Nephron (organoid): ENCODE measurements at regions not wholly inside any gene's neighbourhood (a gene's known extent, or its start where the extent isn't known, plus 50 kb on each side); places are given as distances from the start of the nearest gene placed in this dataset.

Source experiments
- H3K27ac Mint-ChIP-seq, 3 experiments: 2 replicates each; pipeline ENCODE4 v1.8.0; 2020; ENCODE audit warnings: mixed read lengths in 3 of 3, mild to moderate bottlenecking in 2 of 3, moderate library complexity in 1 of 3
- H3K27me3 Mint-ChIP-seq: 2 replicates; pipeline ENCODE4 v1.8.0; 2021; ENCODE audit warnings: low read depth, mild to moderate bottlenecking, moderate library complexity, mixed read lengths
- H3K36me3 Mint-ChIP-seq: 2 replicates; pipeline ENCODE4 v1.8.0; 2020; ENCODE audit warnings: low read depth, mixed read lengths
- H3K4me1 Mint-ChIP-seq: 2 replicates; pipeline ENCODE4 v1.8.0; 2020; ENCODE audit warnings: mixed read lengths
- H3K4me3 Mint-ChIP-seq, 3 experiments: 2 replicates each; pipeline ENCODE4 v1.8.0; 2020; ENCODE audit warnings: mild to moderate bottlenecking in 3 of 3, mixed read lengths in 3 of 3, moderate library complexity in 2 of 3
- H3K9me3 Mint-ChIP-seq: 2 replicates; pipeline ENCODE4 v1.8.0; 2020; ENCODE audit warnings: mixed read lengths
- CTCF ChIP-seq, 3 experiments: fragments of 200-600 bp; sonication (generic); IDR thresholded peaks; one replicate each; pipeline ENCODE4 v1.5.0; 2021; ENCODE audit warnings: antibody characterized with exemption in 3 of 3; ENCODE audit not compliant: unreplicated experiment in 3 of 3

DNA sequence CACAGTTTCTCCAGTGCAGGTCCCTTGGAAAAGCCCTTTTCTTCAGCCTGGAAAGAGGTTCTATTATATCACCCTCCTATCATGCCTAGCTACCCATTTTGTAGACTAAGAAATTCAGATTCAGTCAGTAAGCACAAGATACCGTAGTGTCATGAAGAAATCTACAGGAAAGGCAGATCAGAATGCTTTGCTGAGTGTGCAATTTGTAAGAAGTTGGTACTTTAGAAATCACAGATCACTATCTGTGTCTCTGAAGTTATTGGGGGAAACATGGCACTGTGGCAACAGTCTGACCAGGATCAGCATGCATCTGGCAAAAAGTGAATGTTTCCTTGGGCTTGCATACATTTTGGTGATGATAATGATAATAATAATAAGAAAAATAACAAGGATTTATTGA lies 531.8 kb downstream of the EPHB1 start:
- Mint-ChIP-seq H3K27me3 (peaks cover 13% of the 10 kb centered on the region), H3K27ac (no peak overlapping the region), H3K36me3 (no peaks in the 10 kb centered on the region), H3K4me1 (peaks cover 18% of the 10 kb centered on the region), H3K4me3 (no peak overlapping the region), H3K9me3 (no peaks in the 10 kb centered on the region)
- TF ChIP-seq CTCF (IDR thresholded peaks at IDR 0.05; ENCODE audit: unreplicated experiment in 3 of 3), result no peak

- H3K4me3 Mint-ChIP-seq, result no peak overlapping the region
- no peaks in the 10 kb centered on the region for H3K9me3 Mint-ChIP-seq
- no peak for TF ChIP-seq CTCF (IDR thresholded peaks at IDR 0.05; ENCODE audit: unreplicated experiment in 3 of 3)
- no peak overlapping the region for H3K27ac Mint-ChIP-seq
- H3K27me3 Mint-ChIP-seq, result peaks cover 13% of the 10 kb centered on the region
- no peaks in the 10 kb centered on the region for H3K36me3 Mint-ChIP-seq
- H3K4me1 Mint-ChIP-seq, result peaks cover 18% of the 10 kb centered on the region
Observed at GRCh38 chr3:135328036-135328435, 533.0 kb downstream of the EPHB1 start.

DNA sequence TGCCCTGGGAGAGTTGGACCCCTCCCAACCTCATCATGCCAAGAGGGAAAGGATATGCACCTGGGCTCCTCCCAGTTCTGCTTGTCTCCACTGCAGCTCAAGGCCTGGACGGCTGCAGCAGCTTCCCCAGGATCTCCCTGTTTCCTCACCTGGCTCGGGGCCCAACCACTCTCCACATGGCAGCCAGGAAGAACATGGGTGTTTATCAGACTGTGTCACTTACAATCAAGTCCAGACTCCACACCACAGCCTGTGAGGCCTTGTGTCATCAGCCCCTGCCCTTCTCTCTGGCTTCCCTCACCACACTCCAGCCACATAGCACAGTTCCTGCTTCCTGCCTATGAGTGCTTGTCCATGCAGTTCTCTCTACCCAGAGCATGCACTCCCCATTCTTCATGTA lies 534.4 kb downstream of the EPHB1 start:
- Mint-ChIP-seq H3K9me3 (no peaks in the 10 kb centered on the region), H3K36me3 (no peaks in the 10 kb centered on the region), H3K4me3 (no peak overlapping the region), H3K27ac (no peak overlapping the region), H3K4me1 (peaks cover 13% of the 10 kb centered on the region), H3K27me3 (peaks cover 9% of the 10 kb centered on the region)
- no peak for TF ChIP-seq CTCF (IDR thresholded peaks at IDR 0.05; ENCODE audit: unreplicated experiment in 3 of 3)

GRCh38 chr3:135337192-135337591 lies 542.1 kb downstream of the EPHB1 start:
- Mint-ChIP-seq H3K9me3 (peaks cover 7% of the 10 kb centered on the region), H3K27ac (no peak overlapping the region), H3K4me1 (peaks cover 6% of the 10 kb centered on the region), H3K36me3 (no peaks in the 10 kb centered on the region), H3K4me3 (no peak overlapping the region), H3K27me3 (no peaks in the 10 kb centered on the region)
- TF ChIP-seq CTCF (IDR thresholded peaks at IDR 0.05; ENCODE audit: unreplicated experiment in 3 of 3), result no peak

GRCh38 chr3:135348690-135349089 lies 553.6 kb downstream of the EPHB1 start:
- H3K36me3 Mint-ChIP-seq, result no peaks in the 10 kb centered on the region
- no peak overlapping the region for H3K4me3 Mint-ChIP-seq
- H3K27ac Mint-ChIP-seq, result no peak overlapping the region
- peaks cover 7% of the 10 kb centered on the region for H3K27me3 Mint-ChIP-seq
- H3K9me3 Mint-ChIP-seq, result no peaks in the 10 kb centered on the region
- no peak for TF ChIP-seq CTCF (IDR thresholded peaks at IDR 0.05; ENCODE audit: unreplicated experiment in 3 of 3)
- H3K4me1 Mint-ChIP-seq, result peaks cover 12% of the 10 kb centered on the region

GRCh38 chr3:135349254-135349948 lies 554.3 kb downstream of the EPHB1 start:
- Mint-ChIP-seq H3K4me3 (no peak overlapping the region), H3K36me3 (no peaks in the 10 kb centered on the region), H3K27ac (no peak overlapping the region), H3K27me3 (peaks cover 7% of the 10 kb centered on the region), H3K4me1 (peaks cover 12% of the 10 kb centered on the region), H3K9me3 (peaks cover 4% of the 10 kb centered on the region)
- no peak for TF ChIP-seq CTCF (IDR thresholded peaks at IDR 0.05; ENCODE audit: unreplicated experiment in 3 of 3)
